OCI-M1 (cell line): ENCODE measurements at regions not wholly inside any gene's neighbourhood (a gene's known extent, or its start where the extent isn't known, plus 50 kb on each side); places are given as distances from the start of the nearest gene placed in this dataset.
"Not testable (repeated sequence)": the region's sequence is repeated elsewhere in the genome, so short reads cannot be mapped to it uniquely, and the experiment has no call there.

Source experiments
- DNase-seq: peaks from one replicate; lab custom pipeline; 2025; lab: John Stamatoyannopoulos, UW

GRCh38 chr5:145652700-145653099, 182.4 kb downstream of the PRELID2 start:
- not testable (repeated sequence) for DNase-seq

GRCh38 chr5:145647137-145647536, 188.0 kb downstream of the PRELID2 start:
- DNase-seq: not testable (repeated sequence)

GRCh38 chr5:145643214-145643613, 191.9 kb downstream of the PRELID2 start:
- DNase-seq: peak; percentile 63

- no peak for DNase-seq
Observed at GRCh38 chr5:145637396-145637795, 197.7 kb downstream of the PRELID2 start.

GRCh38 chr5:145636371-145636770, 198.8 kb downstream of the PRELID2 start:
- DNase-seq: no peak

GRCh38 chr5:145633474-145633873, 201.7 kb downstream of the PRELID2 start:
- no peak for DNase-seq

GRCh38 chr5:145632701-145633100, 202.4 kb downstream of the PRELID2 start:
- no peak for DNase-seq

GRCh38 chr5:145629047-145629446, 206.1 kb downstream of the PRELID2 start:
- peak; percentile 22 for DNase-seq

GRCh38 chr5:145628525-145628924, 206.6 kb downstream of the PRELID2 start:
- no peak for DNase-seq

- no peak for DNase-seq
Observed at GRCh38 chr5:145619806-145620310, 215.3 kb downstream of the PRELID2 start.

- not testable (repeated sequence) for DNase-seq
Observed at GRCh38 chr5:145616739-145617138, 218.4 kb downstream of the PRELID2 start.

- DNase-seq: no peak
Observed at GRCh38 chr5:145598983-145599382, 236.2 kb downstream of the PRELID2 start.

GRCh38 chr5:145598184-145598583, 237.0 kb downstream of the PRELID2 start:
- no peak for DNase-seq

GRCh38 chr5:145591578-145591977, 243.6 kb downstream of the PRELID2 start:
- no peak for DNase-seq

- DNase-seq: no peak
Observed at GRCh38 chr5:145589063-145589462, 246.1 kb downstream of the PRELID2 start.

GRCh38 chr5:145588558-145588957, 246.6 kb downstream of the PRELID2 start:
- DNase-seq: no peak

- no peak for DNase-seq
Observed at GRCh38 chr5:145588113-145588512, 247.0 kb downstream of the PRELID2 start.

GRCh38 chr5:145587710-145588109, 247.4 kb downstream of the PRELID2 start:
- peak; percentile 45 for DNase-seq

- no peak for DNase-seq
Observed at GRCh38 chr5:145587308-145587672, 247.9 kb downstream of the PRELID2 start.

- DNase-seq: no peak
Observed at GRCh38 chr5:145586661-145587307, 248.4 kb downstream of the PRELID2 start.

GRCh38 chr5:145585443-145586148, 249.5 kb downstream of the PRELID2 start:
- DNase-seq: no peak

GRCh38 chr5:145579301-145579700, 255.8 kb downstream of the PRELID2 start:
- DNase-seq: no peak

- no peak for DNase-seq
Observed at GRCh38 chr5:145574889-145575573, 260.1 kb downstream of the PRELID2 start.
